Hematopoietic multipotent progenitor cell treated with erythropoietin and hydrocortisone succinate and interleukin-3 and kit ligand, for 17 days (in vitro differentiated cells): ENCODE measurements at regions not wholly inside any gene's neighbourhood (a gene's known extent, or its start where the extent isn't known, plus 50 kb on each side); places are given as distances from the start of the nearest gene placed in this dataset.
A peak's percentile ranks its signal among the peaks of the same experiment; 100 is the strongest.

Source experiments
- DNase-seq: peaks from one replicate; pipeline ENCODE4 v3.0.0-alpha.2; 2015; ENCODE audit warnings: low spot score

GRCh38 chr17:74016461-74016860, 187.0 kb upstream of the RPL38 start:
- DNase-seq: no peak

GRCh38 chr17:74017466-74017865, 186.0 kb upstream of the RPL38 start:
- no peak for DNase-seq

- no peak for DNase-seq
Measured at GRCh38 chr17:74018115-74018514, 185.4 kb upstream of the RPL38 start.

GRCh38 chr17:74019271-74019670, 184.2 kb upstream of the RPL38 start:
- no peak for DNase-seq

GRCh38 chr17:74019860-74020259, 183.6 kb upstream of the RPL38 start:
- no peak for DNase-seq

- no peak for DNase-seq
Measured at GRCh38 chr17:74020522-74020921, 183.0 kb upstream of the RPL38 start.

GRCh38 chr17:74024871-74025531, 178.5 kb upstream of the RPL38 start:
- no peak for DNase-seq

- DNase-seq: no peak
Measured at GRCh38 chr17:74027444-74027843, 176.0 kb upstream of the RPL38 start.

- DNase-seq: no peak
Measured at GRCh38 chr17:74028354-74029116, 174.9 kb upstream of the RPL38 start.

GRCh38 chr17:74031316-74032090, 172.0 kb upstream of the RPL38 start:
- no peak for DNase-seq

GRCh38 chr17:74032222-74032621, 171.3 kb upstream of the RPL38 start:
- DNase-seq: no peak

- peak; percentile 26 for DNase-seq
Measured at GRCh38 chr17:74037320-74037719, 166.2 kb upstream of the RPL38 start.

GRCh38 chr17:74040291-74040690, 163.2 kb upstream of the RPL38 start:
- DNase-seq: no peak

GRCh38 chr17:74040729-74041128, 162.7 kb upstream of the RPL38 start:
- DNase-seq: no peak

- no peak for DNase-seq
Measured at GRCh38 chr17:74041869-74042640, 161.4 kb upstream of the RPL38 start.

GRCh38 chr17:74042744-74043486, 160.6 kb upstream of the RPL38 start:
- DNase-seq: no peak

GRCh38 chr17:74043976-74044375, 159.5 kb upstream of the RPL38 start:
- DNase-seq: no peak

GRCh38 chr17:74045608-74046280, 157.7 kb upstream of the RPL38 start:
- no peak for DNase-seq

GRCh38 chr17:74049167-74049966, 154.1 kb upstream of the RPL38 start:
- no peak for DNase-seq

GRCh38 chr17:74049967-74050458, 153.5 kb upstream of the RPL38 start:
- no peak for DNase-seq
